Endothelial cell (in vitro differentiated cells): ENCODE measurements at regions not wholly inside any gene's neighbourhood (a gene's known extent, or its start where the extent isn't known, plus 50 kb on each side); places are given as distances from the start of the nearest gene placed in this dataset.

Experiments used
- DNase-seq: peaks from one replicate; pipeline ENCODE4 v3.0.0; 2021; ENCODE audit warnings: low spot score
- H3K27ac Mint-ChIP-seq: one replicate; pipeline ENCODE4 v1.8.0; 2021; ENCODE audit warnings: mixed read lengths, inconsistent platforms; ENCODE audit not compliant: unreplicated experiment
- H3K27me3 Mint-ChIP-seq: one replicate; pipeline ENCODE4 v1.8.0; 2021; ENCODE audit warnings: mild to moderate bottlenecking, moderate library complexity, mixed read lengths, inconsistent platforms; ENCODE audit not compliant: unreplicated experiment
- H3K36me3 Mint-ChIP-seq: one replicate; pipeline ENCODE4 v1.8.0; 2021; ENCODE audit warnings: mild to moderate bottlenecking, low read depth, mixed read lengths, inconsistent platforms; ENCODE audit not compliant: unreplicated experiment
- H3K4me1 Mint-ChIP-seq: one replicate; pipeline ENCODE4 v1.8.0; 2021; ENCODE audit warnings: mild to moderate bottlenecking, mixed read lengths, inconsistent platforms; ENCODE audit not compliant: unreplicated experiment
- H3K4me3 Mint-ChIP-seq: one replicate; pipeline ENCODE4 v1.8.0; 2021; ENCODE audit warnings: mild to moderate bottlenecking, mixed read lengths, inconsistent platforms; ENCODE audit not compliant: unreplicated experiment
- H3K9me3 Mint-ChIP-seq: one replicate; pipeline ENCODE4 v1.8.0; 2021; ENCODE audit warnings: mixed read lengths, inconsistent platforms; ENCODE audit not compliant: unreplicated experiment
- CTCF ChIP-seq: fragments of 200-600 bp; sonication (generic); IDR thresholded peaks from one replicate; pipeline ENCODE4 v1.5.0; 2021; ENCODE audit warnings: antibody characterized with exemption; ENCODE audit not compliant: unreplicated experiment

GRCh38 chr3:159265705-159266104, 463.9 kb downstream of the MFSD1 start:
- no peak for DNase-seq
- Mint-ChIP-seq H3K27ac (no peak overlapping the region), H3K36me3 (no peaks in the 10 kb centered on the region), H3K4me3 (no peak overlapping the region), H3K27me3 (no peaks in the 10 kb centered on the region), H3K9me3 (no peaks in the 10 kb centered on the region), H3K4me1 (peaks cover 11% of the 10 kb centered on the region)
- TF ChIP-seq CTCF, result no peak

- Mint-ChIP-seq H3K27me3 (no peaks in the 10 kb centered on the region), H3K9me3 (no peaks in the 10 kb centered on the region), H3K27ac (no peak overlapping the region), H3K36me3 (no peaks in the 10 kb centered on the region), H3K4me1 (peaks cover 11% of the 10 kb centered on the region), H3K4me3 (no peak overlapping the region)
- peak; percentile 83 for TF ChIP-seq CTCF
- peak; percentile 73 for DNase-seq
These were observed 464.9 kb downstream of the MFSD1 start for GRCh38 chr3:159266779-159267178.

- Mint-ChIP-seq H3K9me3 (no peaks in the 10 kb centered on the region), H3K27ac (no peak overlapping the region), H3K36me3 (no peaks in the 10 kb centered on the region), H3K4me3 (no peak overlapping the region), H3K4me1 (no peaks in the 10 kb centered on the region), H3K27me3 (no peaks in the 10 kb centered on the region)
- TF ChIP-seq CTCF, result no peak
- no peak for DNase-seq
These were observed 470.1 kb downstream of the MFSD1 start for GRCh38 chr3:159271799-159272512.

DNA sequence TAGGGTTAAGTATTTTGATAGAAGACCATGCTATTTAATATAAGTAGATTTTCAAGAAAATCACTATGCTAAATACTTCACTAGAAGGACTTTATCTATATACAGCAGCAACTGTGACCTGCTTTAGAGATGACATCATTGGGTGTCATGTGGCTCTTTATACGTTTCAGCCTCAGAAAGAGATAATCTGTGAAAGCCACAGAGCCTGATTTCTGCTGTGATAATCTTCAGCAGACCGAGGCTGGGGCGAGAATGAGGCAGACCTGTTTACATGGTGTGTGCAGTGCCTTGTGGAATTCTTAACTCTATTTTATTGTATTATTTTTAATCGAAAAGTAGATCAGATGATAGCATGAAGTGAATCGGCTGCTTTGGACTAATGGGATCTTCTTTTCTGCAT, 471.2 kb downstream of the MFSD1 start:
- Mint-ChIP-seq H3K4me1 (no peaks in the 10 kb centered on the region), H3K9me3 (no peaks in the 10 kb centered on the region), H3K4me3 (no peak overlapping the region), H3K27ac (no peak overlapping the region), H3K27me3 (no peaks in the 10 kb centered on the region), H3K36me3 (no peaks in the 10 kb centered on the region)
- no peak for TF ChIP-seq CTCF
- DNase-seq, result no peak

- Mint-ChIP-seq H3K4me1 (no peaks in the 10 kb centered on the region), H3K9me3 (no peaks in the 10 kb centered on the region), H3K36me3 (no peaks in the 10 kb centered on the region), H3K4me3 (no peak overlapping the region), H3K27me3 (no peaks in the 10 kb centered on the region), H3K27ac (no peak overlapping the region)
- no peak for TF ChIP-seq CTCF
- DNase-seq, result peak; percentile 78
These were observed 471.8 kb downstream of the MFSD1 start for GRCh38 chr3:159273608-159274007.
